Hepatocyte (in vitro differentiated cells): ENCODE measurements at regions not wholly inside any gene's neighbourhood (a gene's known extent, or its start where the extent isn't known, plus 50 kb on each side); places are given as distances from the start of the nearest gene placed in this dataset.
"Not testable (repeated sequence)": the region's sequence is repeated elsewhere in the genome, so short reads cannot be mapped to it uniquely, and the experiment has no call there.

Experiments used
- EZH2phosphoT487 ChIP-seq: fragments of 200-600 bp; sonication (generic); IDR thresholded peaks from one replicate; pipeline ENCODE4 v1.6.1; 2018; ENCODE audit warnings: antibody characterized with exemption, mild to moderate bottlenecking, low read depth, moderate library complexity; ENCODE audit not compliant: unreplicated experiment, severe bottlenecking
- TF ChIP-seq, protein P1 (sequence below): fragments of 200-600 bp; sonication (generic); IDR thresholded peaks from 2 replicates; pipeline ENCODE4 v1.5.1; 2016; ENCODE audit warnings: antibody characterized with exemption, mild to moderate bottlenecking; ENCODE audit not compliant: poor library complexity

DNA sequence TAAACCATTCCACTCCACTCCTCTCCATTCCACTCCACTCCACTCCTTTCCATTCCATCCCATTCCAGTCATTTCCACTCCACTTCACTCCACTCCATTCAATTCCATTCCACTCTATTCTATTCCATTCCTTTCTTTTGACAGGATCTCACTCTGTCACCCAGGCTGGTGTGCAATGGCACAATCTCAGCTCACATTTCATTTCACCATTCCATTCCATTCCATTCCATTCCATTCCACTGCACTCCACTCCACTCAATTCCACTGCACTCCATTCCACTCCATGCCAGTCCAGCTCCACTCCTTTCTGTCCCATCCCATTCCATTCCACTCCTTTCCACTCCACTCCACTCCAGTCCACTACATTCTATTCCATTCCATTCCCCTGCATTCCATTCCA, 638.6 kb downstream of the TP53TG3F start:
- not testable (repeated sequence) for TF ChIP-seq EZH2phosphoT487
- TF ChIP-seq, protein P1, sequence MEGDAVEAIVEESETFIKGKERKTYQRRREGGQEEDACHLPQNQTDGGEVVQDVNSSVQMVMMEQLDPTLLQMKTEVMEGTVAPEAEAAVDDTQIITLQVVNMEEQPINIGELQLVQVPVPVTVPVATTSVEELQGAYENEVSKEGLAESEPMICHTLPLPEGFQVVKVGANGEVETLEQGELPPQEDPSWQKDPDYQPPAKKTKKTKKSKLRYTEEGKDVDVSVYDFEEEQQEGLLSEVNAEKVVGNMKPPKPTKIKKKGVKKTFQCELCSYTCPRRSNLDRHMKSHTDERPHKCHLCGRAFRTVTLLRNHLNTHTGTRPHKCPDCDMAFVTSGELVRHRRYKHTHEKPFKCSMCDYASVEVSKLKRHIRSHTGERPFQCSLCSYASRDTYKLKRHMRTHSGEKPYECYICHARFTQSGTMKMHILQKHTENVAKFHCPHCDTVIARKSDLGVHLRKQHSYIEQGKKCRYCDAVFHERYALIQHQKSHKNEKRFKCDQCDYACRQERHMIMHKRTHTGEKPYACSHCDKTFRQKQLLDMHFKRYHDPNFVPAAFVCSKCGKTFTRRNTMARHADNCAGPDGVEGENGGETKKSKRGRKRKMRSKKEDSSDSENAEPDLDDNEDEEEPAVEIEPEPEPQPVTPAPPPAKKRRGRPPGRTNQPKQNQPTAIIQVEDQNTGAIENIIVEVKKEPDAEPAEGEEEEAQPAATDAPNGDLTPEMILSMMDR: not testable (repeated sequence)
